Gastroesophageal sphincter (tissue), 3 donors: ENCODE measurements at regions not wholly inside any gene's neighbourhood (a gene's known extent, or its start where the extent isn't known, plus 50 kb on each side); places are given as distances from the start of the nearest gene placed in this dataset.

Experiments used
- POLR2A ChIP-seq, 2 donors: fragments of 450-650 bp; IDR thresholded peaks; one replicate each; pipeline ENCODE4 v1.6.1; 2017; ENCODE audit warnings: antibody characterized with exemption in 2 of 2, mild to moderate bottlenecking in 2 of 2, moderate library complexity in 1 of 2
- POLR2AphosphoS5 ChIP-seq: sonication (generic); formaldehyde crosslinking; IDR thresholded peaks from one replicate; pipeline ENCODE4 v1.6.1; 2017; ENCODE audit warnings: antibody characterized with exemption
- TF ChIP-seq, protein P1 (sequence below), 4 experiments: fragments of 200-600 bp in 2 of 4; fragments of 450-650 bp in 2 of 4; sonication (generic) in 1 of 4; IDR thresholded peaks; one replicate each; pipeline ENCODE4 v1.5.1; 2017 to 2019; ENCODE audit warnings: antibody characterized with exemption in 4 of 4, mild to moderate bottlenecking in 2 of 4, moderate library complexity in 2 of 4

DNA sequence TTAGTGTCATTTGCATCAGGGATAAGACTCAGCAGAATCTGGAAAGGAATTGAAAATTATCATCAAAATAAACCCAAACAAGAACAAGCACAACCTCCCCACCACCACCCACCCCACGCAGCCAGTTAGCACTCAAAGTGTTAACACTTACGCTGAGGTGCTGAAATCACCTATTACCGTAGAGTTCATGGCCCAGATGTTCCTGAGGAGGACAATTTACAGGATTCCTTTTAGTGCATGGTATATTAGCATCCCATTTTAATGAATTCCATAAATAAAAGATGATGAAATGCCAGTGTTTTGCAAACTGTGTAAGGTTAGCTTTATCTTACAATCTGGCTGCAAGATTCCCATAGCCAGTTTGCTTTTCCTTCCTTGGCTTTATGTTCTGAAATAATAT lies 359.3 kb upstream of the SOX11 start:
- TF ChIP-seq, protein P1, sequence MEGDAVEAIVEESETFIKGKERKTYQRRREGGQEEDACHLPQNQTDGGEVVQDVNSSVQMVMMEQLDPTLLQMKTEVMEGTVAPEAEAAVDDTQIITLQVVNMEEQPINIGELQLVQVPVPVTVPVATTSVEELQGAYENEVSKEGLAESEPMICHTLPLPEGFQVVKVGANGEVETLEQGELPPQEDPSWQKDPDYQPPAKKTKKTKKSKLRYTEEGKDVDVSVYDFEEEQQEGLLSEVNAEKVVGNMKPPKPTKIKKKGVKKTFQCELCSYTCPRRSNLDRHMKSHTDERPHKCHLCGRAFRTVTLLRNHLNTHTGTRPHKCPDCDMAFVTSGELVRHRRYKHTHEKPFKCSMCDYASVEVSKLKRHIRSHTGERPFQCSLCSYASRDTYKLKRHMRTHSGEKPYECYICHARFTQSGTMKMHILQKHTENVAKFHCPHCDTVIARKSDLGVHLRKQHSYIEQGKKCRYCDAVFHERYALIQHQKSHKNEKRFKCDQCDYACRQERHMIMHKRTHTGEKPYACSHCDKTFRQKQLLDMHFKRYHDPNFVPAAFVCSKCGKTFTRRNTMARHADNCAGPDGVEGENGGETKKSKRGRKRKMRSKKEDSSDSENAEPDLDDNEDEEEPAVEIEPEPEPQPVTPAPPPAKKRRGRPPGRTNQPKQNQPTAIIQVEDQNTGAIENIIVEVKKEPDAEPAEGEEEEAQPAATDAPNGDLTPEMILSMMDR (IDR thresholded peaks at IDR 0.05) = no peak
- TF ChIP-seq POLR2AphosphoS5 (no peak), POLR2A (IDR thresholded peaks at IDR 0.05) (no peak)
